MM.1S (cell line): ENCODE measurements at regions not wholly inside any gene's neighbourhood (a gene's known extent, or its start where the extent isn't known, plus 50 kb on each side); places are given as distances from the start of the nearest gene placed in this dataset.

ENCODE experiments used
- EZH2 ChIP-seq: fragments of 300-600 bp; sonication (generic); optimal IDR thresholded peaks from 2 replicates; pipeline ENCODE3; 2017; ENCODE audit warnings: low read depth, mild to moderate bottlenecking, antibody characterized with exemption, low read length, mixed read lengths
- EZH2phosphoT487 ChIP-seq: fragments of 300-600 bp; sonication (generic); IDR thresholded peaks from 2 replicates; pipeline ENCODE4 v1.6.1; 2018; ENCODE audit warnings: antibody characterized with exemption, low read length
- TF ChIP-seq, protein P1 (sequence below): fragments of 300-600 bp; sonication (generic); IDR thresholded peaks from 2 replicates; pipeline ENCODE4 v1.5.1; 2016; ENCODE audit warnings: antibody characterized with exemption, low read length, mixed read lengths

DNA sequence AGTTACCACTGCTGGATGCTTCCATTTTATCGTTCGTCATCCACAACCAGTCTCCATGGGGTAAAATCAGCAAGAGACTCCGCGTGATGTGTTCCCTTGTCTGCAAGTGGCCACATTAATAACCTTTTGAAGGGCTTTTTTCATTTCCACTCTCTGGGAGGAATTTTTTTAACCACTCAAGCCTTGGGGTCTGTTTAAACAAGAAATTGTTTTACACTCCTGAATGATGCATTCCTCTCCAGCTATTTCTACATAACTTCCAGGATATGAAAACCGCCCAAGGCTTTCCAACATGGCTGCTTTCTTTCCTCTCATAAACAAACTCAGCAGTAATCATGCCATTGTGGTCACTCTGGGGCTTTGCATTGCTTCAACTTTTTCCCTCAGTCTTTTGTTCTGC, 217.2 kb upstream of the DAPK1 start:
- TF ChIP-seq, protein P1, sequence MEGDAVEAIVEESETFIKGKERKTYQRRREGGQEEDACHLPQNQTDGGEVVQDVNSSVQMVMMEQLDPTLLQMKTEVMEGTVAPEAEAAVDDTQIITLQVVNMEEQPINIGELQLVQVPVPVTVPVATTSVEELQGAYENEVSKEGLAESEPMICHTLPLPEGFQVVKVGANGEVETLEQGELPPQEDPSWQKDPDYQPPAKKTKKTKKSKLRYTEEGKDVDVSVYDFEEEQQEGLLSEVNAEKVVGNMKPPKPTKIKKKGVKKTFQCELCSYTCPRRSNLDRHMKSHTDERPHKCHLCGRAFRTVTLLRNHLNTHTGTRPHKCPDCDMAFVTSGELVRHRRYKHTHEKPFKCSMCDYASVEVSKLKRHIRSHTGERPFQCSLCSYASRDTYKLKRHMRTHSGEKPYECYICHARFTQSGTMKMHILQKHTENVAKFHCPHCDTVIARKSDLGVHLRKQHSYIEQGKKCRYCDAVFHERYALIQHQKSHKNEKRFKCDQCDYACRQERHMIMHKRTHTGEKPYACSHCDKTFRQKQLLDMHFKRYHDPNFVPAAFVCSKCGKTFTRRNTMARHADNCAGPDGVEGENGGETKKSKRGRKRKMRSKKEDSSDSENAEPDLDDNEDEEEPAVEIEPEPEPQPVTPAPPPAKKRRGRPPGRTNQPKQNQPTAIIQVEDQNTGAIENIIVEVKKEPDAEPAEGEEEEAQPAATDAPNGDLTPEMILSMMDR: no peak
- TF ChIP-seq EZH2 (no peak), EZH2phosphoT487 (no peak)
